H1 (cell line): ENCODE measurements at regions not wholly inside any gene's neighbourhood (a gene's known extent, or its start where the extent isn't known, plus 50 kb on each side); places are given as distances from the start of the nearest gene placed in this dataset.

Experiments
- EZH2 ChIP-seq: fragments of 200-600 bp; sonication (generic); IDR thresholded peaks from 2 replicates; pipeline ENCODE4 v1.7.1; 2012; ENCODE audit warnings: low read depth, mild to moderate bottlenecking, moderate library complexity, low read length, inconsistent platforms; ENCODE audit not compliant: severe bottlenecking
- MAFK ChIP-seq: IDR thresholded peaks from 2 replicates; pipeline ENCODE4 v1.6.1; 2012; ENCODE audit warnings: low read depth, mild to moderate bottlenecking, improper control_type of control experiment, low read length

DNA sequence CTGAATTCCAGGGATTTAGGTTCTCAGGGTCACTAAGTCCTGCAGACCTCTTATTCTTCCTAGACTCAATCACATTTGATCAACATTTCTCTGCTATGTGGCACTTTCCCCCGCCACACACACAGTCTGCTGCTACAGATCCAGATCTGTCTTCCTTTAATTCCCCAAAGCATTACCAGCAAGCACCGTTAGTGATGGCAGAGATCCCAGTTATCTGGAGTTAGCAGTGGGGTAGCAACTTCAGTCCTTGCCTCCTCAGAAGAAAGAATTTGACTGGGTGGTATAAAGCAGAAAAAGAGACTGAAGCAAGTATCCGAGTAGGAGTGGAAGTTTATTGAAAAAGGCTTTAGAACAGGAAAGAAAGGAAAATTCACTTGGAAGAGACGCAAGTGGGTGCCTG is 100.4 kb upstream of the ETV3 start (continued):
- TF ChIP-seq EZH2 = no peak
- no peak for TF ChIP-seq MAFK
